Testis (tissue), 2 donors: ENCODE measurements at regions not wholly inside any gene's neighbourhood (a gene's known extent, or its start where the extent isn't known, plus 50 kb on each side); places are given as distances from the start of the nearest gene placed in this dataset.

Experiments
- POLR2A ChIP-seq: fragments of 450-650 bp; IDR thresholded peaks from one replicate; pipeline ENCODE4 v1.6.1; 2017; ENCODE audit warnings: antibody characterized with exemption, mild to moderate bottlenecking, moderate library complexity
- TF ChIP-seq, protein P1 (sequence below), 3 experiments: fragments of 450-650 bp in 2 of 3; fragments of 200-600 bp in 1 of 3; sonication (generic) in 1 of 3; IDR thresholded peaks; one replicate each; pipeline ENCODE4 v1.5.1; 2016 to 2019; ENCODE audit warnings: antibody characterized with exemption in 3 of 3, mild to moderate bottlenecking in 2 of 3, moderate library complexity in 1 of 3

DNA sequence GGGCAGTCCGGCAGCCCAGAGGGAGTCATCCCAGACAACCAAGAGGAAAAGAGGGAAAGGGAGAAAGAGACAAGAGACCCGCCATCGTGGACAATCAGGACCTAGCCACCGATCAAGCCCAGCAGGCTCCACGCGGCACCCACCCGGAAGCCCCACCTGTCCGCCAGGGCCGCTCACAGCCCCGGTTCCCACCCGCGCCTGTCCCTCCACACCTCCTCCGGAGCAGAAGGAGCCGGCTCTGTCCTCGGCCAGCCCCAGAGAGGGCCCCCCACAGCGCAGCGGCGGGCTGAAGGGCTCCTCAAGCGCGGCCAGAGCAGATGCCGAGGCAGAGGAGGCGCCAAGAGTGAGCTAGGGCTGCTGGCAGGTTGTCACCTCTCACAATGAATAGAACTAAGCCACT is 784.7 kb upstream of the FBXO33 start:
- TF ChIP-seq, protein P1, sequence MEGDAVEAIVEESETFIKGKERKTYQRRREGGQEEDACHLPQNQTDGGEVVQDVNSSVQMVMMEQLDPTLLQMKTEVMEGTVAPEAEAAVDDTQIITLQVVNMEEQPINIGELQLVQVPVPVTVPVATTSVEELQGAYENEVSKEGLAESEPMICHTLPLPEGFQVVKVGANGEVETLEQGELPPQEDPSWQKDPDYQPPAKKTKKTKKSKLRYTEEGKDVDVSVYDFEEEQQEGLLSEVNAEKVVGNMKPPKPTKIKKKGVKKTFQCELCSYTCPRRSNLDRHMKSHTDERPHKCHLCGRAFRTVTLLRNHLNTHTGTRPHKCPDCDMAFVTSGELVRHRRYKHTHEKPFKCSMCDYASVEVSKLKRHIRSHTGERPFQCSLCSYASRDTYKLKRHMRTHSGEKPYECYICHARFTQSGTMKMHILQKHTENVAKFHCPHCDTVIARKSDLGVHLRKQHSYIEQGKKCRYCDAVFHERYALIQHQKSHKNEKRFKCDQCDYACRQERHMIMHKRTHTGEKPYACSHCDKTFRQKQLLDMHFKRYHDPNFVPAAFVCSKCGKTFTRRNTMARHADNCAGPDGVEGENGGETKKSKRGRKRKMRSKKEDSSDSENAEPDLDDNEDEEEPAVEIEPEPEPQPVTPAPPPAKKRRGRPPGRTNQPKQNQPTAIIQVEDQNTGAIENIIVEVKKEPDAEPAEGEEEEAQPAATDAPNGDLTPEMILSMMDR (IDR thresholded peaks at IDR 0.05): no peak
- no peak for TF ChIP-seq POLR2A
